GM19324 (cell line): ENCODE measurements at regions not wholly inside any gene's neighbourhood (a gene's known extent, or its start where the extent isn't known, plus 50 kb on each side); places are given as distances from the start of the nearest gene placed in this dataset.

Source experiments
- ATAC-seq: cut with Tn5 transposase; IDR thresholded peaks from one replicate; pipeline ENCODE4 v1.9.1; 2021; ENCODE audit warnings: mild to moderate bottlenecking, moderate library complexity; ENCODE audit not compliant: unreplicated experiment, low FRiP score

DNA sequence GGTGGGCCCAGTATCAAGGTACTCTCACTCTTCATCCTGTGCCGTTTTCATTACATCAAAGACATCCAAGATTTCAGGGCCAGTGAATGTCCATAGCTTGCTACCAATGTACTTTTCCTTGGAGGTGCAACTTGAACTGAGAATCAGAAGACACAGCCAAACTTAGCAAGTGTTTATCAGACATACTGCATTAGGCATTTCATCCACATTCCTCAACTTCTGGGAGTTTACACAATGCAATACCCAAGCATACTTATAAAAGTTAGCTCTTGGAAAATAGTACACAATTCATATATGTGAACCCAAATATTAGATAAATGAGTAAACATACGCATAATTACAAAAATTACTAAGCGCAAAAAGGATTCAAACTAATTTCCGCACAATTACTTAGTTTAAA is 216.3 kb upstream of the RHOBTB1 start:
- no peak for ATAC-seq

DNA sequence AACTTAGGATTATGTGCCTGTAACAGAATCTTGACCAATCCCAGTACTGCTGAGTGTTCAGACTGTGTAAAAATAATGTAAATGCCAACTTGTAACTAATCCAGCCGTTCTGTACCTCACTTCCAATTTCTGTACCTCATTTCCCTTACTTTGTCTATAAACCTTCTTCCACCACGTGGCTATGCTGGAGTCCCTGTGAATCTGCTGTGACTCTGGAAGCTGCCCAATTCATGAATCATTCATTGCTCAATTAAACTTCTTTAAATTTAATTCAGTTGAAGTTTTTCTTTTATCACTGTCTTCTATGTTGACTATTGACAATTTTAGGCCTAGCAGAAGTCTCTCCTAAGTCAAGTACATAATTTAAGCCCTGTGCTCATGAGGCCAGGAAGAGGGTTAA is 215.3 kb upstream of the RHOBTB1 start:
- ATAC-seq: no peak

DNA sequence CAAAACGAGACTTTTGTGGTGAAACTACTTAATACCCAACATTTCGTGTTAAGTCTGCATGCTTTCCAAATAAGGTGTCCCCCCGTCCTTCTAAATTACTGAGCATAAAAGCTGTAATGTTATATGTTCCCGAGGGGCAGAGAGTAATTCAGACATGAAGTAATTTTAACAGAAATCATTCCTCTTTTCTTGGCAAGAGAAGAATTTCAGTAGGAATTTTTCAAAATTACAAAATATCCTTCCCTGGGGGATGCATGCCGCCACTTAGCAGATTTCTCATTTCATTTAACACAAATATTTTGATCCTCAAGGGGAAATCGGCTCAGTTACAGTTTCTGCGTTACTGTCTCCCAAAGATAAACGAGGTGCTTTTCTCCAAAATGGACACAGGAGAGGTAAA is 213.2 kb upstream of the RHOBTB1 start:
- ATAC-seq: no peak

DNA sequence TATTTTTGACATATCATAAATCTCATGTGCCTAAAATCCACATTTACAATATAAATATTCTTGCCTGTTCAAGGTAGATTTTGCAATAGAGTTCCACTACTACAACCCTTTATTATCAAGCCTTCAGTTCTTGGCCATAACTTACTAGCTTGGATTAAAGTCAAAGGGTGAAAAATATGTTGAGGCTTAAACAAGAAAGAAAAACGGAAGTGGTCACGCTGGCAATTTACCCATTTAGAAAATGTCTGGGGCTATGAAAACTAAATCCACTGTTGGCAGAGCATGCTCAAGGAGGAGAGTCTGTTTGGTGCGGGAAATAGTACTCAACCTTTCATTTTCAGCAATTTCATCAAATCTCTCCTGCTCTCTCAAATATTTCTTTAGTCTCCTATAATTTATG is 209.8 kb upstream of the RHOBTB1 start:
- ATAC-seq: no peak

DNA sequence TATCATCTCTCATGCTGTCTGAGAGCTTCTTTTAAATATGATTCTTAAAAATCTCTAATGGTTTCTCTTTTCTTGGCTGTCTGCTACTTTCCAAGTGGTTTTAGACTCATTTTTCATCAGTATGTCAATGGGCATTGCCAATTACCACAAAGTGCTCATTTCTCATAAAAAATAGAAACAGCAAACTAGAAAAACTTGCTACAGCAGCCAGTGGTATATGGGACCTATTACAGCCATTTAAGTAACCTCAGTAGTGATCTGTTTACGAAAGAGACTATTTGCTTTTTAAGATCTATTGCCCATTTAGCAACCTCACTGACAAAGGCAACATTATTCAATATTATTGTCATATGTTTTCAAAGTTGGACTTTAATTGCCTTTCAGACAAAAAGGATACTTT is 207.1 kb upstream of the RHOBTB1 start:
- no peak for ATAC-seq

DNA sequence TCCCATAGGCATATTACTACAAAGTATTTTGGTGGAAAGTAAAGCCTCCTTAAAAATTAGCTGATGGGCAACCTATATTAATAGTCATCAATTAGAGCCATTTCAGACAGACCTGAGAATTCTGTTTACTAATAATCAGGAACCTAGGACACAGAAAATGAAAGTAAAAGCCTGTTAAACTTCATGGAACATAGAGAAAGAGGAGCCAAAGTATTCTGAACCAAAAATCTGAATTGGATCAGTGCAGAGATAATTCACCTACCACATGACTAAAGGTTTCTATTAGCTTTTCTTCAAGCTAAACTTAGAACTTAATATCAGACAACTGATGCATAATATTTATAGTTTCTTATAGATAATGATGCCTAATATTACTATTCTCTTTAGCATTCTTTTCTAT is 204.5 kb upstream of the RHOBTB1 start:
- ATAC-seq: no peak

DNA sequence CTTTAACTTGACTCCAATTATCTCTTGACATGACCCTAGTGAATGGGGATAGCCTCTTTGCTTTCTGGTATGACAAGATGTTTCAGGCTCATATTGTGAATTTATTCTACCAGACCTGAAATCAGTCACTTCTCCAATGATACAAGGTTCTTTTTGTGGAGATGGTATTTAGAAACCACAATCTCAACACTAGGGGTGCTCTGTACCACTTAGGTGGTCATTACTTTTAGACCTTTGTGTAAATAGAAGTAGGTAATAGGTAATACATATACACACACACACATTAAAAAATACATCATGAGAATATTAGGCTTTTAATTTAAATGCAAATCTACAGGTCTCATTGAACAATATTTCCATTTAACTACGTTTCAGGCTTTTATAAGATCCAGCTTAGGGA is 199.0 kb upstream of the RHOBTB1 start:
- ATAC-seq: no peak

DNA sequence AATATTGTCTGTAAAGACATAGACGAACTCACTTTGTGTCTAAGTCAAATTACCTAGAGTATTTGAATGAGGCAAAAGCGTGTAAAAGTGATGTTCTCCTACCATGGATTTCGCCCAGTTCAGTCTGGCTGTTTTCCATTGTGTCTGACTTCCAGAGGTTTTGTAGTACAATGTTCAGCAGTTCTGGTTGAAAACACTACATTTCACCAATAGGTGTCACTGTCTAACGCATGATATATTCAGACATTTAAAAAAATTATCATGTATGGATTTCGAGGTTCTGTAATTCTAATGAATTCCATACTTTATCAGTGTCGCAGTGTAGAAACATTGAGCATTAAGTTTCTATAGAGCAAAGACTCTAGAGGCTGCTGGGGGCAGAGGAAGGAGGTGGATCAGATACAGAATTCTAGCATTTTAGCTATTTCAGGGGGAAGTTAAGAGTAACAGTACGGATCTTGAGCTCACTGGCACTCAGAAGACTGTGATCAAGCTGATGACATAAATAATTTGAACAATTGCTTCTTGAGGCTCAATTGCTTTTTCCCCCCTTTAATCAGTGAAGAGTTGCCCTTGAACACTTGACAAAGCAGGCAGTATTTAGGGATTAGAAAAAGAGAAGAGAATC is 196.9 kb upstream of the RHOBTB1 start:
- peak; percentile 44 for ATAC-seq

DNA sequence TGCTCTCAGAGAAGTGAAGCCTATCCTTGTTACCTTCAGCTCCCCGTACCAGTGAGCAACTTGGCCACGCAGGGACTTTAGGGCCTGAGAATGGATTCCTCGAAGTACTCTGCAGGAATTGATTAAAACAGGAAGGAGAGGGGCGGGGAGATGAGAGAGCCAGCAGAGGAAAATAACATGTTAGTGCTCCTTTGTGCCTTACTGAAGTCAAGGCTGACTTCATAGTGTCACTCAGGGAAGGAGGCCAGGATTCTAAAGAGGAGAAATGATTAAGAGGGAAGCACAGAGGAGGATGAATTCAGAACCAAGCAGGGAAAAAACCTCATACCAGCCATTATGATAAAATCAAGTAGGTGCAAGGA is 195.6 kb upstream of the RHOBTB1 start:
- no peak for ATAC-seq

DNA sequence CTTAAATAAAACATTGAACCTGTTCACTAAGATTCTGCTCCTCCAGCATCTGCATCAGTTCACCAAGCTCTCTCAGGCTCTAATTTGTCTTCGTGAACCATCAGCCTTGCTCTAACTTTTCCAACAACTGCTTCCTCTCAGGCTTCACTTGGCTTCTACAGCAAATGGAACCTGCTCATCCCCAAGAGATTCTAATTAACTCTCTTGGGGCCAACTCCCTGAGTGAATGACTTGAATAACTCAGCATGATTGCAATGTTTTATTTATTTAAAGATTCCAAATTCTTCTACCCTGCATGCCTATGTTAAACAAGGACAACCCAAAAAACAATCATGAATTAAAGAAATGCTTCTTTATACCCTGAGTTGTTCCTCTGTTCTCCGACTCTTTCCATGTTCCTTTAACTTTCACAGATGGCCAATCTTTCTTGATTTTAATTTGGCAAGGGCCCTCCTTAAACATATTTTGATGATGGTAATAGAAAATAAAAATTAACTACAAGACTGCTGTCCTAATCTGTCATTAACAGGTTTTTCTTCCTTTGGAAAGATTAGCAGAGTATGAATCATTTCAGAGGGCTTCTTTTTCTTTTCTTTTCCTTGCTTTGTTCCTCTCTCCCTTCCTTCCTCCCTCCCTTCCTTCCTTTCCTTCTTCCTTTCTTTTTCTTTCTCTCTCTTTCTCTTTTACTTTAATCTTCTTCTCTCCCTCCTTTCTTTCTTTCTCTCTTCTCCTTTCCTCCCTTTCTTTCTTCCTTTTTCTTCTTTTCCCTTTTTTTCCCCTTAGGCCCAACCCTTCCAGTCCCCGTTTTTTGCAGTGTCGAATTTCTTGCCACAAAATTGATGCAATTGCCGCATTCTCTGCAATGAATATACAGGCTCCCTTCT is 195.0 kb upstream of the RHOBTB1 start:
- no peak for ATAC-seq

DNA sequence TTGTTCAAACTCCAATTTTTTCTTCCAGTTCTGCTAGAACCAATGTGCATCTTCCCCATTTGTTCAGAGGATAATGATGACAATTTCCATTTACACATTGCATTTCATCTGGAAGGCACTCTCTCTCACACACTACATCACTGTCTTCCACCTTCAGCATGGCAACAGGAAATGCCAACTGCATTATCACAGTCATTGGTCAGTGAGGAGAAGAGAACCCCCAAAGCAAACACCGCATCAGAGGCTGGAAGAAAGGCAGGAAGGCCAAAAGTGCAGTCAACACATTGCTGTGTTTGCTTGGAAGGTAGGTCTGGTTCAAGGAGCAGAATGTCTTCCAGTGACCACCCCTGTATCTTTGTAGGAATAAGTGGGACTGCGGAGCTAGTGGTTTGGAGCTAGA is 192.2 kb upstream of the RHOBTB1 start:
- ATAC-seq: no peak

DNA sequence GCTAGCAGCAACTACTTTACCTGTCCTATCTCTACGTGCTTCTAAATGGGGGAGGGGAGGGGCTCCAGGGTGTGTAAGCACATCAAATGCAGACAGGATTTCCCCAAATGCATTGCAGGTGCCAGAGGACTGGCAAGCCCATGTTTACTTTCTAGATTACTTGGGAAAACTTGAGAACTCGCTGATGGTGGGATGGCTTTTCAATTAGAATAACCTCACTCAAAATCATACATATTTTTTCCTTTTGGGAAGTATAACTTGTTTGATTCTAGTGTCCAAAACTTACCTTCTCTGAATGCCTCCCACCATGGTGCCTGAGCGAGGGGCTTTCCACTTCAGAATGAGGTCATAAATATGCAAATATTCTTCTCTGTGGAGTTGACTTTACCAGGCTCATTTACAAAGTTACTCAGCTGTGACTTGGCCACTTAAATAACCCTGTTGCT is 191.3 kb upstream of the RHOBTB1 start:
- peak; percentile 88 for ATAC-seq

DNA sequence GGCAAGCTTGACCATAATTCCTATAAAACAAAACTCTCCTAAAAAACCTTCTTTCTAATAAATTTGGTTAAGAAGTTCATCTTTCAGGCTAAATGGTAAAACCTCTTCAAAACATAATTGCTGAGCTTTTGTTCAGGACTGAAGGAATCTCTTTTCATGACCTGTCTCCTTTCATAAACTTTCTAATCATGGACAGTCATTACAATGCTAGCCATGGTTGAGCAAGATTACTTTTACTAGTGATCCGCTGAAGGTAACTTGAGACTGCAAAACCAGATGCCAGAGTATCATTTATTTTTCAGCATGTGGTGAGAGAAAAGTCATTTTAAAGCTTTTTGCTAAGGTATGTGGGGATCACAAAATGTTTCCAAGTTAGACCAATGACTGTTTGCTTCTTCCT is 186.4 kb upstream of the RHOBTB1 start:
- no peak for ATAC-seq

DNA sequence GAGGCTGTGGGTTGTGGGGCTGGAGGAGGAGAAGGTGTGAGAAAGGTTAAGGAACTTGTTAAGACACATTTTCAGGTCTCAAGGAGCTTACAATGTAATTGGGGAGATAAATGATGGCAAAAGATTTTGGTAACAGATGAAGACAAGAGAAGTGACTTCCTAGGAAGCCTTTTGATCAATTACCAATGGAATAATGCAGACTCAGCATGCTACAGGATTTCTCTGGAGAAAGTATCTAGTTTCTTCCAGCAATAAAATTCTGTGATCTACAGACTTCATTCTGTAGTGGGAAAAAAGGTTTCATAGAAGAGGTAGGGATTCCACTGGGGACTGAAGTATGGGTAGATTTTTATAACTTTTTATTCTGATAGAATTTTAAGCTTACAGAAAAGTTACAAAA is 184.2 kb upstream of the RHOBTB1 start:
- ATAC-seq: no peak

DNA sequence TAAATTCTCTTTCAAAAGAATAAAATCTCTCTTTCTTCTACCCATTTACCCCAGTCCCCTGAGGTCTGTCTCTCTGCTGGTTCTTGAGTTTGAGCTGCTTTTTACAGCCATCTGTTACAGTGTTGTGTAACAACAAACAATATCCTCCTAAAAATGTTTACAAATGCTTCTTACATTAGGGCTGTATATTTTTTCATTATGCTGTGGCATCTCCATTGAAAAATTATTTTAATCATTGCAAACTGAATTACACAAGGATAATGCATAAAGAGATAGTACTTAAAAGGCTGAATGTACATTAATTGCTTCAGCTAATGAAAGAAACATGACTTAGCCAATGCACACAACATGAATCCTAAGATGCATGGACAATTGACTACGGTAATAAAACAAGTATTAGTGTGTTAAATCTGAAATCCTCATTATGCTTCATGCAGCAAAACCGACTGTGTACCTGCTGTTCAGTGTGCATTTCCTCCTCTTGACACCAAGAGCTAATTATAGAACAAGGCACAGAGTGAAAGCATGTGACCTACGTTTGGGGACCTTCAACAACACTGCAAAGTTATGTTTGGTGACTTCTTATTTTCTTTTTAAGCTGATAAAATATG is 181.7 kb upstream of the RHOBTB1 start:
- no peak for ATAC-seq

DNA sequence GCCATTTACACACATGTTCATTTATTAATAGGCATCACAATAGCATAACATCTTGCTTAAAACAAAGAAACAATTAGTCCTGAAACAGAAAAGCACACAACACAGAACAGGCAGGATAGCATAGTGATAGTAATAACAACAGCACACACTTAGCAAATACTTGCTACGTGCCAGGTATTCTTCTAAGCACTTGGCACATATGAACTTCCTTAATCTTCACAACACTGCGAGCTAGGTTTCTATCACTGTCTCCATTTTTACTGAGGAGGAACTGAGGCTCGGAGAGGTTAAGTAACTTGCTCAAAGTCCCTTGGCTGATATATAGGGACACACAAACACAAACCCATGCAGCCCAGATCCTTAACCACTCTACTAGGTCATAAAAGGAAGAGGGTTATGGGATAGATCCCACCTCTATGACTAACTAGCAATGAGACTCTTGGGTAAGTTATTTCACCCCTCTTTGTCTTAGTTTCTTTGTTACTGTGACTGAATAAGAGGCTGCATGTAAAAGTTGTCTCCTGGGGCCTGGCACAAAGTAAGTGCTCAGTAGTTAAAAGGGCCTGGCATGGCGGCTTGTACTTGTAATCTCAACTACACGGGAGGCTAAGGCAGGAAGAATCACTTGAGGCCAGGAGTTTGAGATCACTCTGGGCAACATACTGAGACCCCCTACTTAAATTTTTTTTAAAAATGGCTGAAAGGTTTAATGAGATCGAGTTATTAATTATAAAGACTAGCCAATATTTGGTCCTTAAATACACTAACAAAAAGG is 181.0 kb upstream of the RHOBTB1 start:
- ATAC-seq: no peak

DNA sequence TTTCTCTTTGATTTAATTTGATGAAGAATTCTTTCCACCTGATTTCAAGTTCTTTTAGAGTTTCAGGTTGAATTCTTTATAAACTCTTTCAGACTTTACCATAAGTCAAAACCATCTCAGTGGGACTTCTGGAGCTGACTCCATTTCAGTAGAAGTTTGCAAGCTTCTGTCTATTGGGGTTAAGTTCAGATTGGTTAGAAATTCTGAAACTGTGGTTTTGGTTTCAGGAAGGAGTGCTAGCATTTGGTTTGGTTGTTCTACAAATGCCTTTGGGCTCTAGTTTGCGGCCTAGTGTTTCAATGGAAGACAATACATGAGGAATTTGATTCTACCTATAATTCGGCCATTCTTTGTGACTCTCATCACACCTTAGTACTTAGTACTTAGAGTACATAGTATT is 176.8 kb upstream of the RHOBTB1 start:
- ATAC-seq: peak; percentile 61

DNA sequence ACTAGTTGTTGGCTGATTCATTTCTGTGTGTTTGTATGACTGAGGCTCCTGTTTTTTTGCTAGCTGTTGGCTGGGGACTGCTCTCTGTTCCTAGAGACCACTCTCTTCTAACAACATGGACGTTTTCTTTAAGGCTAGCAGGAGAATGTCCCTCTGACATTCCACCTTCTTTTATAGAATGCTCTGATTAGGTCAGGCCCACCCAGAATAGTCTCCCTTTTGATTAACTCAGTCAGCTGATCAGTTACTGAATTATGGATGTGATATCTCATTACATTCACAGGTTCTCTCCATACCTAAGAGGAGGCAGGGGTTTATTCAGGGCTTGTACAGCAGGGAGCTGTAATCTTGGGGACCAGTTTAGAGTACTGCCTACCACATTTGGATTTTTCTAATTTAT is 175.6 kb upstream of the RHOBTB1 start:
- no peak for ATAC-seq

DNA sequence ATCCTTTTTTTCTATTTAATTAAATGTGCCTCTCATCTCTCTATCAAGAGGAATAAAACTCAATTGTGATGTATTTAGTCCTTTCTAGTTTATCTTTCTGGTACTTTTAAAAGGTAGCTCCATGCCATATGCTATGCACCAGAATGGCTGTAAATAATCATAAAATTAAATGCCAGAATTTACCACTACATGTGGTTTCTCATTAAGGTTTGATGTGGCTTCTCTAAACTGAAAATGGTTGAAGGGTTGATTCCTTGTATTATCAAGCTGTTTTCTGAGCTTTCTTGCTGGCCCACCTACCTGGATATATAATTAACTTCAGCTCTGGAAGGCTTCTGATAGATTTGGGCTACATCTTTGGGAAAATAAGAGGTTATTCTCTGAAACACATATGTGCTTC is 171.9 kb upstream of the RHOBTB1 start:
- no peak for ATAC-seq

DNA sequence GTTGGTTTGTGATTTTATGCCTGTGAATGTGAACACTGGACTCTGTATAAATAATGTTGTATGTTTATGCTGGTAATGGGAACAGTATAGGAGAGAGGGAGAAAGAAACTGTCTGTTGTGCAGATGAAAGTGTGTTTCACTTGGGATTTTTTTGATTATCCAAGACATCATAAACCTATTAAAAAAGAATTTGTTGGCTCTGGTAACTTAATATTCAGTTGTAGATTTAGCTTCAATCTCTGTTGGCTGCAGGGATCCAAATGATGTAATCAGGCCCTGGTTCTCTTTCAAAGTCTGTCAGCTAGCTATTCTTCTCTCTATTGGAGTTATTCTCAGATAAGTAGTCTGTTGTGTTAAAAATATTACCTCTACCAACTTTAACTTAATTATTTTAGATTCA is 168.8 kb upstream of the RHOBTB1 start:
- no peak for ATAC-seq

DNA sequence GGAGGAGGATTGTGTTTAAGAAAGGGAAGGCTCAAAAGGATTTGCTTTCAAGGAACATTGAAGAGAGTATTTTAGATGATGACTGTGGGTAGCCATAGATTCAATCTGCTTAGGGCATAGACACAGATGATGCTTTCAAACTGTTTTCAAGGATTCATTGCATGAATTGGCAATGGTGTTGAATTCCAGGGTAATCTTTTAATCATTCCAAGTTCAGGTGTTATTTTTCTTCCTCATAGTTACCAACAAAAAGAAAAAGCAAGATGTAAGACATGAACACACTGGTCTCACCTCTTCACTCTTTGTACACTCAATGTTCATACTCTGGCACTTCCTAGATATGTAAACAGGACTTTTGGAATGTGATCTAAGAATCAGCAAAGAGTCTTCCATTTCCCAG is 167.0 kb upstream of the RHOBTB1 start:
- no peak for ATAC-seq
